ENCODE measurements at regions not wholly inside any gene's neighbourhood (a gene's known extent, or its start where the extent isn't known, plus 50 kb on each side); places are given as distances from the start of the nearest gene placed in this dataset.

DNA sequence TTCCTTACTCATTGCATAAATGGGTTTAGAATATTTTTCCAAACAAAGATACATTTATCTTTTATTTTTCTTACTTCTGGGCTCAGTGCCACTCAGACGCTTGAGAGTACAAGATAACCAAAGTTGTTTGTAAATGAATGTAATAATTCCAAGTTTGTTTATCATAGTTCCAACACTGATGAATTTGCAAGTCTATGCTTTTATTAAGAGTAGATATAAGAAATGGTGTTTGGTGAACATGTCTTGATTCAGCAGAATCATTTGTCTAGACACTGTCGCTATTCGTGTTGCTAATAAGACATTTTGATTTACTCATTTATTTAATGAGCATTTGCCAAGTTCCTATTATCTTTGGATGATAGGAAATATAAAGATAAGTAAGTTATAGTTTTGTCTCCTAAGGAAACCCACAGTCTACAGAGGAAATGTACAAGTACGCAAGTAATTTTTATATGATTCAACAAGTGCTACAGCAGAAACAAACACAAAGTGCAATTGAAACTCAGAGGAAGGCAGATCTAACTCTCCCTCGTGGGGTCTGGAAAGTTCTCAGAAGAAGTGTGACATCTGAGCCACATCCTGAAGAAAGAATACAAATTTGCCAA, 132.8 kb upstream of the FSCB start:
- H3K4me1 ChIP-seq (ENCODE audit: control insufficient read depth in 4 of 4, insufficient read depth in 4 of 4, low read length in 3 of 4), result no peaks in the 10 kb centered on the region
- no peak overlapping the region for H3K27ac ChIP-seq (ENCODE audit: low read depth in 1 of 2, low read length in 2 of 2)
- WGBS, result 54% methylated on average over 5 of the region's 5 CpGs
- no peak overlapping the region for H3K9ac ChIP-seq (ENCODE audit: low read depth in 1 of 2, low read length in 2 of 2)
- no peak overlapping the region for H3K4me3 ChIP-seq (ENCODE audit: low read depth in 1 of 3, low read length in 3 of 3)
- no peak for TF ChIP-seq FOXA1 (IDR thresholded peaks at IDR 0.05)
- no peak for TF ChIP-seq GABPA (IDR thresholded peaks at IDR 0.05 in 1 of 2, conservative IDR thresholded peaks at IDR 0.05 in 1 of 2)
- no peak for TF ChIP-seq CTCF (IDR thresholded peaks at IDR 0.05; ENCODE audit: low read depth, low read length, missing input control)
- TF ChIP-seq HNF4A (conservative IDR thresholded peaks at IDR 0.05), result no peak
- TF ChIP-seq, protein P1, sequence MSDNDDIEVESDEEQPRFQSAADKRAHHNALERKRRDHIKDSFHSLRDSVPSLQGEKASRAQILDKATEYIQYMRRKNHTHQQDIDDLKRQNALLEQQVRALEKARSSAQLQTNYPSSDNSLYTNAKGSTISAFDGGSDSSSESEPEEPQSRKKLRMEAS (IDR thresholded peaks at IDR 0.05), result no peak
- no peak for TF ChIP-seq RXRA (IDR thresholded peaks at IDR 0.05)
- TF ChIP-seq YY1 (IDR thresholded peaks at IDR 0.05), result no peak
- TF ChIP-seq NR2F2 (IDR thresholded peaks at IDR 0.05), result no peak
- TF ChIP-seq SP1 (IDR thresholded peaks at IDR 0.05), result no peak
- no peak for TF ChIP-seq JUND (IDR thresholded peaks at IDR 0.05)
- TF ChIP-seq, protein P2, sequence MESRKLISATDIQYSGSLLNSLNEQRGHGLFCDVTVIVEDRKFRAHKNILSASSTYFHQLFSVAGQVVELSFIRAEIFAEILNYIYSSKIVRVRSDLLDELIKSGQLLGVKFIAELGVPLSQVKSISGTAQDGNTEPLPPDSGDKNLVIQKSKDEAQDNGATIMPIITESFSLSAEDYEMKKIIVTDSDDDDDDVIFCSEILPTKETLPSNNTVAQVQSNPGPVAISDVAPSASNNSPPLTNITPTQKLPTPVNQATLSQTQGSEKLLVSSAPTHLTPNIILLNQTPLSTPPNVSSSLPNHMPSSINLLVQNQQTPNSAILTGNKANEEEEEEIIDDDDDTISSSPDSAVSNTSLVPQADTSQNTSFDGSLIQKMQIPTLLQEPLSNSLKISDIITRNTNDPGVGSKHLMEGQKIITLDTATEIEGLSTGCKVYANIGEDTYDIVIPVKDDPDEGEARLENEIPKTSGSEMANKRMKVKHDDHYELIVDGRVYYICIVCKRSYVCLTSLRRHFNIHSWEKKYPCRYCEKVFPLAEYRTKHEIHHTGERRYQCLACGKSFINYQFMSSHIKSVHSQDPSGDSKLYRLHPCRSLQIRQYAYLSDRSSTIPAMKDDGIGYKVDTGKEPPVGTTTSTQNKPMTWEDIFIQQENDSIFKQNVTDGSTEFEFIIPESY (IDR thresholded peaks at IDR 0.05), result no peak
- no peak for TF ChIP-seq TAF1 (conservative IDR thresholded peaks at IDR 0.05)
- TF ChIP-seq EGR1 (IDR thresholded peaks at IDR 0.05; ENCODE audit: low read depth in 2 of 2), result no peak
- TF ChIP-seq FOXA2 (IDR thresholded peaks at IDR 0.05), result no peak
- no peak for TF ChIP-seq HNF4G (IDR thresholded peaks at IDR 0.05)
- TF ChIP-seq, protein P3, sequence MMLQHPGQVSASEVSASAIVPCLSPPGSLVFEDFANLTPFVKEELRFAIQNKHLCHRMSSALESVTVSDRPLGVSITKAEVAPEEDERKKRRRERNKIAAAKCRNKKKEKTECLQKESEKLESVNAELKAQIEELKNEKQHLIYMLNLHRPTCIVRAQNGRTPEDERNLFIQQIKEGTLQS (IDR thresholded peaks at IDR 0.05), result no peak
- no peak for TF ChIP-seq RAD21 (IDR thresholded peaks at IDR 0.05)
- TF ChIP-seq, protein P4, sequence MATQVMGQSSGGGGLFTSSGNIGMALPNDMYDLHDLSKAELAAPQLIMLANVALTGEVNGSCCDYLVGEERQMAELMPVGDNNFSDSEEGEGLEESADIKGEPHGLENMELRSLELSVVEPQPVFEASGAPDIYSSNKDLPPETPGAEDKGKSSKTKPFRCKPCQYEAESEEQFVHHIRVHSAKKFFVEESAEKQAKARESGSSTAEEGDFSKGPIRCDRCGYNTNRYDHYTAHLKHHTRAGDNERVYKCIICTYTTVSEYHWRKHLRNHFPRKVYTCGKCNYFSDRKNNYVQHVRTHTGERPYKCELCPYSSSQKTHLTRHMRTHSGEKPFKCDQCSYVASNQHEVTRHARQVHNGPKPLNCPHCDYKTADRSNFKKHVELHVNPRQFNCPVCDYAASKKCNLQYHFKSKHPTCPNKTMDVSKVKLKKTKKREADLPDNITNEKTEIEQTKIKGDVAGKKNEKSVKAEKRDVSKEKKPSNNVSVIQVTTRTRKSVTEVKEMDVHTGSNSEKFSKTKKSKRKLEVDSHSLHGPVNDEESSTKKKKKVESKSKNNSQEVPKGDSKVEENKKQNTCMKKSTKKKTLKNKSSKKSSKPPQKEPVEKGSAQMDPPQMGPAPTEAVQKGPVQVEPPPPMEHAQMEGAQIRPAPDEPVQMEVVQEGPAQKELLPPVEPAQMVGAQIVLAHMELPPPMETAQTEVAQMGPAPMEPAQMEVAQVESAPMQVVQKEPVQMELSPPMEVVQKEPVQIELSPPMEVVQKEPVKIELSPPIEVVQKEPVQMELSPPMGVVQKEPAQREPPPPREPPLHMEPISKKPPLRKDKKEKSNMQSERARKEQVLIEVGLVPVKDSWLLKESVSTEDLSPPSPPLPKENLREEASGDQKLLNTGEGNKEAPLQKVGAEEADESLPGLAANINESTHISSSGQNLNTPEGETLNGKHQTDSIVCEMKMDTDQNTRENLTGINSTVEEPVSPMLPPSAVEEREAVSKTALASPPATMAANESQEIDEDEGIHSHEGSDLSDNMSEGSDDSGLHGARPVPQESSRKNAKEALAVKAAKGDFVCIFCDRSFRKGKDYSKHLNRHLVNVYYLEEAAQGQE (IDR thresholded peaks at IDR 0.05), result no peak
- H3K27me3 ChIP-seq (ENCODE audit: control insufficient read depth in 4 of 4, insufficient read depth in 4 of 4, low read length in 3 of 4), result no peaks in the 10 kb centered on the region
- no peaks in the 10 kb centered on the region for H3K36me3 ChIP-seq (ENCODE audit: control insufficient read depth in 4 of 4, insufficient read depth in 3 of 4, low read depth in 1 of 4, low read length in 3 of 4)
- no peak for DNase-seq (ENCODE audit: low spot score)
- H3K9me3 ChIP-seq (ENCODE audit: control insufficient read depth in 4 of 4, low read length in 3 of 4), result no peaks in the 10 kb centered on the region
